HEK293T (cell line): ENCODE measurements at regions not wholly inside any gene's neighbourhood (a gene's known extent, or its start where the extent isn't known, plus 50 kb on each side); places are given as distances from the start of the nearest gene placed in this dataset.

ENCODE experiments used
- CTCF ChIA-PET: fragments of 350-600 bp; formaldehyde crosslinking; extraction: SDS; loops from one replicate; lab custom pipeline; 2021; ENCODE audit warnings: antibody characterized with exemption, inconsistent platforms; lab: Yijun Ruan, JAX
- POLR2A ChIA-PET: fragments of 350-600 bp; formaldehyde crosslinking; extraction: SDS; loops from one replicate; lab custom pipeline; 2020; ENCODE audit warnings: antibody characterized with exemption, inconsistent platforms; lab: Yijun Ruan, JAX
- DNase-seq: peaks from one replicate; pipeline ENCODE4 v3.0.0; 2012; ENCODE audit warnings: mixed read lengths; ENCODE audit errors: extremely low spot score
- ARNT ChIP-seq: fragments of 450-650 bp; IDR thresholded peaks from 2 replicates; pipeline ENCODE4 v1.6.1; 2017; ENCODE audit warnings: mild to moderate bottlenecking
- BHLHE40 ChIP-seq: fragments of 450-650 bp; IDR thresholded peaks from 2 replicates; pipeline ENCODE4 v1.6.1; 2016; ENCODE audit warnings: mild to moderate bottlenecking, moderate library complexity, borderline replicate concordance
- CTBP1 ChIP-seq: fragments of 450-650 bp; IDR thresholded peaks from 2 replicates; pipeline ENCODE4 v1.6.1; 2016; ENCODE audit warnings: borderline replicate concordance
- ELF4 ChIP-seq: fragments of 450-650 bp; IDR thresholded peaks from 2 replicates; pipeline ENCODE4 v1.6.1; 2017; ENCODE audit warnings: antibody characterized with exemption
- FOXA1 ChIP-seq: fragments of 450-650 bp; IDR thresholded peaks from 2 replicates; pipeline ENCODE4 v1.6.1; 2016; ENCODE audit warnings: mild to moderate bottlenecking
- FOXK2 ChIP-seq: fragments of 450-650 bp; IDR thresholded peaks from 2 replicates; pipeline ENCODE4 v1.6.1; 2016; ENCODE audit warnings: mild to moderate bottlenecking
- FOXM1 ChIP-seq: fragments of 450-650 bp; IDR thresholded peaks from 2 replicates; pipeline ENCODE4 v1.6.1; 2017; ENCODE audit warnings: mild to moderate bottlenecking, borderline replicate concordance
- HDGF ChIP-seq: fragments of 450-650 bp; IDR thresholded peaks from 2 replicates; pipeline ENCODE4 v1.6.1; 2017; ENCODE audit warnings: antibody characterized with exemption, borderline replicate concordance
- L3MBTL2 ChIP-seq: fragments of 450-650 bp; conservative IDR thresholded peaks from 2 replicates; pipeline ENCODE4 v1.6.1; 2016; ENCODE audit warnings: mild to moderate bottlenecking
- LEF1 ChIP-seq: fragments of 450-650 bp; IDR thresholded peaks from 2 replicates; pipeline ENCODE4 v1.6.1; 2017; ENCODE audit warnings: mild to moderate bottlenecking, borderline replicate concordance
- NFRKB ChIP-seq: fragments of 450-650 bp; IDR thresholded peaks from 2 replicates; pipeline ENCODE4 v1.6.1; 2016; ENCODE audit warnings: mild to moderate bottlenecking, moderate library complexity
- PKNOX1 ChIP-seq: fragments of 450-650 bp; IDR thresholded peaks from 2 replicates; pipeline ENCODE4 v1.6.1; 2016
- SP1 ChIP-seq: fragments of 450-650 bp; IDR thresholded peaks from 2 replicates; pipeline ENCODE4 v1.6.1; 2017
- SUZ12 ChIP-seq: fragments of 450-650 bp; IDR thresholded peaks from 2 replicates; pipeline ENCODE4 v1.6.1; 2016; ENCODE audit warnings: mild to moderate bottlenecking
- TARDBP ChIP-seq: fragments of 450-650 bp; IDR thresholded peaks from 2 replicates; pipeline ENCODE4 v1.6.1; 2016
- ZNF384 ChIP-seq: fragments of 450-650 bp; IDR thresholded peaks from 2 replicates; pipeline ENCODE4 v1.6.1; 2016

- ChIA-PET CTCF (no interaction called here), POLR2A (no interaction called here)
- no peak for TF ChIP-seq BHLHE40
- TF ChIP-seq FOXM1, result no peak
- no peak for TF ChIP-seq FOXK2
- TF ChIP-seq NFRKB, result no peak
- TF ChIP-seq PKNOX1, result no peak
- TF ChIP-seq LEF1, result no peak
- no peak for TF ChIP-seq ARNT
- no peak for DNase-seq
Measured at GRCh38 chr14:34354556-34354955, 107.5 kb downstream of the SPTSSA start.

GRCh38 chr14:34350903-34351302 is 111.1 kb downstream of the SPTSSA start:
- ChIA-PET POLR2A (no interaction called here), CTCF (no interaction called here)
- TF ChIP-seq TARDBP (no peak), CTBP1 (no peak), ARNT (no peak), PKNOX1 (no peak), SUZ12 (no peak), FOXM1 (no peak), FOXK2 (no peak), BHLHE40 (no peak), SP1 (no peak), NFRKB (no peak), L3MBTL2 (no peak), LEF1 (no peak)
- no peak for DNase-seq

GRCh38 chr14:34348592-34348991 is 113.4 kb downstream of the SPTSSA start:
- no peak for DNase-seq
- ChIA-PET POLR2A (no interaction called here), CTCF (no interaction called here)
- no peak for TF ChIP-seq ARNT
- no peak for TF ChIP-seq SP1
- TF ChIP-seq CTBP1, result no peak
- TF ChIP-seq FOXK2, result no peak
- TF ChIP-seq ZNF384, result no peak
- no peak for TF ChIP-seq ELF4
- TF ChIP-seq HDGF, result no peak
- TF ChIP-seq NFRKB, result no peak
- no peak for TF ChIP-seq FOXM1
- no peak for TF ChIP-seq L3MBTL2
- no peak for TF ChIP-seq BHLHE40
- no peak for TF ChIP-seq TARDBP
- no peak for TF ChIP-seq FOXA1
- no peak for TF ChIP-seq LEF1
- no peak for TF ChIP-seq PKNOX1
- no peak for TF ChIP-seq SUZ12

GRCh38 chr14:34347683-34348082 is 114.4 kb downstream of the SPTSSA start:
- CTCF ChIA-PET, result no interaction called here

GRCh38 chr14:34345718-34346465 is 116.1 kb downstream of the SPTSSA start:
- ChIA-PET CTCF (no interaction called here), POLR2A (no interaction called here)
- no peak for TF ChIP-seq ZNF384
- TF ChIP-seq FOXK2, result no peak
- no peak for TF ChIP-seq SUZ12
- TF ChIP-seq LEF1, result no peak
- TF ChIP-seq TARDBP, result no peak
- TF ChIP-seq NFRKB, result no peak
- no peak for TF ChIP-seq PKNOX1
- no peak for TF ChIP-seq HDGF
- TF ChIP-seq ELF4, result no peak
- TF ChIP-seq ARNT, result no peak
- no peak for TF ChIP-seq CTBP1
- no peak for TF ChIP-seq FOXM1
- no peak for TF ChIP-seq FOXA1
- no peak for TF ChIP-seq BHLHE40
- TF ChIP-seq L3MBTL2, result no peak
- no peak for TF ChIP-seq SP1
- no peak for DNase-seq

More at GRCh38 chr14:34347683-34348082, 114.4 kb downstream of the SPTSSA start:
- TF ChIP-seq ZNF384 (no peak), BHLHE40 (no peak), FOXA1 (no peak)
- DNase-seq, result no peak
- POLR2A ChIA-PET, result no interaction called here

GRCh38 chr14:34344318-34344717 is 117.7 kb downstream of the SPTSSA start:
- ChIA-PET CTCF (no interaction called here), POLR2A (no interaction called here)
- no peak for DNase-seq
- TF ChIP-seq PKNOX1 (no peak), ELF4 (no peak), SP1 (no peak), CTBP1 (no peak), LEF1 (no peak), TARDBP (no peak), L3MBTL2 (no peak), FOXM1 (no peak), BHLHE40 (no peak), FOXA1 (no peak), FOXK2 (no peak), SUZ12 (no peak), HDGF (no peak), ARNT (no peak), NFRKB (no peak)
